Stimulated activated CD4-positive, alpha-beta T cell treated with anti-CD3 and anti-CD28 coated beads, Interleukin-12 subunit alpha, Interleukin-12 subunit beta, amount 100 ng/mL, for 4 hours (primary cell): ENCODE measurements at regions not wholly inside any gene's neighbourhood (a gene's known extent, or its start where the extent isn't known, plus 50 kb on each side); places are given as distances from the start of the nearest gene placed in this dataset.
"Not testable (repeated sequence)": the region's sequence is repeated elsewhere in the genome, so short reads cannot be mapped to it uniquely, and the experiment has no call there.

Experiments used
- DNase-seq: peaks from one replicate; pipeline ENCODE4 v3.0.0-alpha.2; 2020

DNA sequence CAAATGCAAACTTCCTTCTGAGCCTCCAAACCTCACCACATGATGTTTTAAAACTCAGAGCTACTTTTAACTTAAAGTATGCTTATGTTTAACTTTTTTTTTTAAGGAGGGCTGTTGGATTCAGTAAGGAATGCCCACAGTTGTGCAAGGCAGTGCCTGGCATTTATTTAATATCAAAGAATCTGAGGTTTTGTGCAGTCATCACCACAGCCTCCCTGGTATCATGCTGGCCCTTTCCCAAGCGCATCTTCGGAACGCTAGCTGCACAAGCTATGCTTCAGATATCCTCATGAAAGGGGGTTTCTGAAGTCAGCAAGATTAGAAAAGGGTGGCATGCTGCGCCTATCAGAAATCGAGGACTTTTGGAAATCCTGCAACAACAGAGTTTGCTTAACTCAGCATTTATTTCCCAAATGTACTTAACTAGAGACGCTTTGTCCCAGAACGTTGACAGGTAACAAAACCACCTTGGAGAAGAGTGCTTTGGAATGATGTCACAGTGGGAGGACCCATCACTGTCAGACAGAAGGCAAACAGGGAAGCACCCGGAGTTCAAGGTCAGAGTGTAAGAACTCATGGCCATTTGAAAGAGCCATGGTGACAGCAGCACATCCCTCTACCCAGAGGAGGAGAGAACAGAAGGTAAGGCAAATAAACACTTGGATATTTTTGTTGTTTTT, 120.2 kb upstream of the IGF1R start:
- no peak for DNase-seq

DNA sequence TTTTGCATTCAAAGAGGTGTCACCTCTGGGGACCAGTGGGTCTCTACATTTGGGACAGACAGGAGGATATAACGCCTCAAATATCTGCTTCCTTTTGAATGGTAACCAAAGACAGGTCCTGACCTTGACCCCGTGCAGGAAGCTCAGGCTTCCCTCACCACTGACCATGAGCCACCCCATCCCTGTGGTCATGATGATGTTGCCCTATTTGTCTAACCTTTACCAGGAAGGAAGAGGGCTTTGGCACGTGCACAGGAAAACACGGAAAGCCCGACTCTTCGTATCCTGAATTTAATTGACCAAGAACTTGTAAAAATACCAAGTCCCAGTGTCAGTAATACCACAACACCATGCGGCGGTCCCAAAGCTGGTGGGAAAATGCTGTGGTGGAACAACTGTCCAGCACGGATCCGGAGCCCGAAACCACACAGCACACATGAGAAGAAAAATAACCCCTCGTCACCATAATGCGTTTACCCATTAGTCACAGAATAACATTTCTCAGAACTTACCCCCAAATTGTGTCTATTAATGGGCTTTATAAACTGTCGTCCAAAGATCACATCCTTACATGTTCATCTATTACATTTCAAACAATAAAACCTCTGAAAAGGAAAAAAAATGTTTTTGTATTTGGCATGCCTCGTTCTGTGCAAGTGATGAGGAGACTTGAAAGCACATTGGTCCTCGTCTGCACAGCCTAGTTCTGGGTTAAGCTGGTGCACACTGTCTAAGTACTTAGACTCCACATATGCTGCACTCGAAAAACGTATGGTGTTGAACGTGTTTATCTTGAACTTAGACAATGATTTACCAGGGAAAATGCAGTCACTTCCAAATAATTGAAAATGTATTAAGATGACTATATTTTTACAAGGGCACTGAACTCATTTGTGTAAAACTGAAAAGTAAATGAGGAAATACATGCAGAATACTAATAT, 118.9 kb upstream of the IGF1R start:
- DNase-seq: no peak

DNA sequence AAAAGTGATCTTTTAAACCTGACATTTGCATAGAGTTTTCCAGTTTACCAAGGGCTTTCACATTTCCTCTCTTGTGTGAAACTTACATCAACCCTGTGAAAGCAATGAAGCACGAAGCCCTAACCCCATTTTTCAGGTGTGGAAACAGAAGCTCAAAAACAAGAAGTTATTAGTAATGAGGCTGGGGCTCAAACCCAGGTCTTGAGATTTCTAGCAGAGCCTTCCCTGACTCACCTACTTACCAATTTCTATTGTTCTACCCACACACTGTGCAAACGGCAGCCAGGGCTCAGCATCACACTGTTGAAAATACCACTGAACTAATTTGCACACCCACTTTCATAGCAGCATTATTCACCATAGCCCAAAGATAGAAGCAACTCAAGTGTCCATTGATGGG, 117.8 kb upstream of the IGF1R start:
- DNase-seq: no peak

GRCh38 chr15:98532063-98532462, 116.3 kb upstream of the IGF1R start:
- DNase-seq: no peak

GRCh38 chr15:98536976-98537375, 111.4 kb upstream of the IGF1R start:
- no peak for DNase-seq

- DNase-seq: no peak
These were observed 110.8 kb upstream of the IGF1R start for GRCh38 chr15:98537516-98538060.

DNA sequence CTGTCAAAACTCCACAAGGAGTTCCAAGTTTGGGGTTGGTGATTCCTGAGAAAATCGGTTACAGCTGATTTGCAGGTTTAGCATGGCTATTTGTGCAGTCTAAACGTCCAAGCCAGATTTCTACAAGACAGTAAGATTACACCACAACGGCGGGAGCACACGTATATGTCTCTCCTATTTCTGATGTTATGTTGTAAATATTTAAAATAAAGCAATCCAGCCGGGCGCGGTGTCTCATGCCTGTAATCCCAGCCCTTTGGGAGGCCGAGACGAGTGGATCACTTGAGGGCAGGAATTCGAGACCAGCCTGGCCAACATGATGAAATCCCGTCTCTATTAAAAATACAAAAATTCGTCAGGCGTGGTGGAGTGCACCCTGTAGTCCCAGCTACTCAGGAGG, 106.8 kb upstream of the IGF1R start:
- no peak for DNase-seq

DNA sequence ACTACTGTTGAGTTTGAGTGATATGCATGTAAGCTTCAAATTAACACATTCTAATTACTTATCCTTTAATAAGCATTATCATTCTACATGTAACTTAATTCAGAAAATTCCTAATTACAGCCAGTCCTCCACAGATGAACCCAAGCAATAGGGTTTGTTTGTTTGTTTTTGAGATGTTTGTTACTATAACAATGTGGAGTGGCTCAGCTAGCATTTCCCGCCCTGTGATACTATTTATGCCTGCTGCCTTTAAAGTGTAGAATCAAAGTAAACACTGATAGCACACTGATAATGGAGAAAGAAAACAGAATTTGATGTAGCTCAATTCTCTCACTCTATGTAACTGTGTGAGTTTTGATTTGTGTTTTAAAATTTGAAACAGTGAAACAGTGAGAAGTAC, 105.1 kb upstream of the IGF1R start:
- DNase-seq: no peak

DNA sequence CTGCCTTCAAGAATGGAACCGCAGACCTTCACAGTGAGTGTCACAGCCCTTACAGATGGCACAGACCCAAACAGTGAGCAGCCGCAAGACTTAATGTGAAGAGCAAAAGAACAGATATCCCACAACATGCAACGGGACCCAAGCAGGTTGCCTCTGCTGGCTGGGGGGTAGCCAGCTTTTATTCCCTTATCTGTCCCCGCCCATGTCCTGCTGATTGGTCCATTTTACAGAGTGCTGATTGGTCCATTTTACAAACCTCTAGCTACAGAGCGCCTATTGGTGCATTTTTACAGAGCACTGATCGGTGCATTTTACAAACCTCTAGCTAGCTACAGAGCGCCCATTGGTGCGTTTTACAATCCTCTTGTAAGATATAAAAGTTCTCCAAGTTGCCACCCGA, 102.0 kb upstream of the IGF1R start:
- DNase-seq: no peak

DNA sequence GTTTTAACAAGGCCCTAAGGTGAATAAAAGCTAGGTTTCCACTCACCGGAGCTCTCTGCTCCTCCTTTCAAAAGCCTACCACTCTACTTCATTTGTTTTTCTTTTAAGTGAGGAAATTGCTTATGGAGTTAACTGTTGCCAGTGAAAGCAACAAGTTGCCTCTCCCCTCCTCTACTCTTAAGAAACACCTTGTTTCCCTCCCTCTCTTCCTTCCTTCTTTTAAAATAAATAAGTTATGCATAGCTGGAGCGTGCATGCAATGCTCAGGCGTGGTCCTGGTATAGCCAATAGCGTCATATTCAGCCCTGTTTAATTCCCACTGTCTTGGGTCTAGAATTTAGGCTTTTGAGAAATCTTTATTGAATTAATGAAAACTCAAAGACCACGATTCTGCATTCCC, 101.1 kb upstream of the IGF1R start:
- DNase-seq: no peak

DNA sequence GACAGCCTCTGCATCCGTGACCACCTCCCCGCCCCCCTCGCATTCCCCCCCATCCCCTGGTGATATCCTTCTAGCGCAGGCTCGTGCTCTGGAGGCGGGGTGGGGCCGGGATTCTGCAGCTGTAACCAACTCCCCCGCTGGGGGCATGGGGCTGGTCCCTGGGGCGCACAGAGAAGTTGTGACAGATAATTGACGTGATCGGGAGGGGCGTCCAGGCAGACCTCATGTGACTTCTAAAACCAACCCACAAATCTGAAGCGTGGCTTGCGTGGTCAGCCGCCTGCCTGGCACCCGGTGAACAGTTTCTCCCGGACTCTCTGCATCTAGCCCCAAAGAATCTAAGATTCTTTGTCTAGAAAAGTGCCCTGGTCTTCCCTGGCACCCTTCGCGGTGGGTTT, 100.6 kb upstream of the IGF1R start:
- DNase-seq: peak; percentile 2

DNA sequence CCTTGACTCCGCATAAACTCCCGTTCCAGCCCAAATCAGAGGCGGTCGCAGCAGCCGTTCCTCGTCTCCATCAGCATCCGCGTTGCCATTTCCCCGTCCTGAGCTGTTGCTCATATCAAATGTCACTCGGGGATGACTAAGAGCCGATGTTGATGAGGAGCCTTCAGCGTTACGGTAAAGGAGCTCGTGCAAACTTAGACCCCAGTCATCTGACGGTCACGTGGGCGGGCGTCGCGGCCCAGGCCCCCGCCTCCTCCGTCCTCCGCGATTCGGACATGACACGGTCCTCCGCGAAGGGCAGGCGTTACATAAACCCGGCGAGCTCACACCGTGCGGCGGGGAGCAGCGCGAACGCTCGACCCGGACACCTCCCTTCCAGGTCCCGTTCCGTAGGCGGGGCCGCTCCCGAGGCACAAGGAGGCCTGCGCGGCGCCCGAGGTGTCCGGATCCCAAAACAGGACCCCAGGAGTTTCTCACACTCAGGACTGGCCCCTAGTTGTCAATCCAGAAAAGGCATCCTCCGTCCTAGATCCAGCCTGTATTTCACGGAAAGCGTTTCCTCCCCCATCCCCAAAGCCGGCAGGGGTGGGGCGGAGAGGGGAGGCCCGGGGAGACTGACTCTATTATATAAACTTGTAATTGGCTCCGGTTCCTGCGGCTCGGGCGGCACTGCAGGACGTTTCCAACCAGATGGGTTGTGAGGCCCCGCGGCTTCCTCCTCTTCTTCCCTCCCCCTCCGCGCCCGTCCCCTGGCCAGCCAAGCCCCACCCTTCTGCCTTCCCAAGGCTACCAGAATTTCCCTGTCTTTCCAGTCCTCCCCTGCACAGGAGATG, 100.0 kb upstream of the IGF1R start:
- DNase-seq: peak; percentile 45

DNA sequence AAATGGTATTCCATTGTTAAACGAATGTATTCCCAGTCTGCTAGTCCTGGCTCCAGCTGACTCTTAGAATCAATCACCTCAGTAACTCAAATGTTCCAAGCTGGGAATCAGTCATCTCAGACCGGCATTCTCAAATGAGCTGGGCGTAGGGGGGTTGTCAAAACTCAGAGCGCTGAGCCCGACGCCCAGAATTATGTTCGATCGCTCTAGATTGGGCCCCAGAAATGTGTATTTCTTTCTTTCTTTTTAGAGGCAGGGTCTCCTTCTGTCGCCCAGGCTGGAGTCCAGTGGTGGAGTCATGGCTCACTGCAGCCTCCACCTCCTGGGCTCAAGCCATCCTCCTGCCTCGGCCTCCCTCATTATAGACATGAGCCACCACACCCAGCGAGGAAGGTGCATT, 99.3 kb upstream of the IGF1R start:
- DNase-seq: no peak

GRCh38 chr15:98549741-98550140, 98.6 kb upstream of the IGF1R start:
- DNase-seq: no peak

DNA sequence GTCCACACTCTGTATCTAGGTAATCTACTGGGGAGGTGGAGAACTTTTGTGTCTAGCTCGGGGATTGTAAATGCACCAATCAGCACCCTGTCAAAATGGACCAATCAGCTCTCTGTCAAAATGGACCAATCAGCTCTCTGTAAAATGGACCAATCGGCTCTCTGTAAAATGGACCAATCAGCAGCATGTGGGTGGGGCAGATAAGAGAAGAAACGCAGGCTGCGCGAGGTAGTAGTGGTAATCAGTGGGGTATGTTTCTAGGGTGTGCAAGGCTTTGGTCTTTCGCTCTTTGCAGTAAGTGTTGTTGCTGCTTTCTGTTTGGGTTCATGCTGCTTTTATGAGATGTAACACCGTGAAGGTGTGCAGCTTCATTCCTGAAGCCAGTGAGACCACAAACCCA, 98.0 kb upstream of the IGF1R start:
- not testable (repeated sequence) for DNase-seq

DNA sequence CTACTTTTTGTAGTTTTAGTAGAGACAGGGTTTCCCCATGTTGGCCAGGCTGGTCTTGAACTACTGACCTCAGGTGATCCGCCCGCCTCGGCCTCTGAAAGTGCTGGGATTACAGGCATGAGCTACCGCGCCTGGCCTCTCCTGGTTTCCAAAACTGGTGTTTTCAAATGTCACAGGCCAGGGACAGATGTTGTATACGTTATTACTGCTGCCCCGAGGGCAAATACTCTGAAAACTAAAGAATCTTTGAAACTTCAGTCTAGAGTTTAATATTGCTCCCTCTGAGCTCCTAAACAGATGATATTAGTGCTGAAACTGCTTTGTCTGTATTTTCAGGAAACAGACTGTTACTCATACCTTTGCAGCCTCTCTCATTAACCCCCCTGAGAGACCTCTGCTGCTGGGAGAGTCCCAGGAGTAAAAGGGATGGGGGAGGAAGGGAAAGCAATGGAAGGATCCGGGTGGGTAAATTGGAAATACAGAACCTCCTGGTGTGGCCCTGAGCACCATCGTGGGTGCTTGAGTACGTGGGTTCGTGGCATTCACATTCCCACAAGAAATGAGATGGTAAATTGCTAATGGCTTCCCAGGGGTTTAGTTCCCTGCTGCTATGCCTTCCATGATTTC, 96.3 kb upstream of the IGF1R start:
- DNase-seq: no peak

GRCh38 chr15:98554272-98555172, 93.8 kb upstream of the IGF1R start:
- no peak for DNase-seq

DNA sequence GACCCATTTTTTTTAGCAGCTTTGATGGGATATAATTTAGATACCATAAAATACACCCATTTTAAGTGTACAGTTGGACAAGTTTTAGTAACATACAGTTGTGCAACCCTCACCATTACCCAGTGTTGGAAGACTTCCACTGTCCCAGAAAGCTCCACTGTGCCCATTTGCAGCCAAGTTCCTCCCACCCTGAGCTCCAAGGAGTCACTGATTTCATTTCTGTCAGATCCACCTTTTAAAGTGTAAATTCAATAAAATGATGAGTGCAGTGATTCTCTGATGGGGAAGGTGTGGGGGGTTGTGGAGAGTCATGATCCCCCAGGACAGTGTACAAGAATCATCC, 93.2 kb upstream of the IGF1R start:
- no peak for DNase-seq

DNA sequence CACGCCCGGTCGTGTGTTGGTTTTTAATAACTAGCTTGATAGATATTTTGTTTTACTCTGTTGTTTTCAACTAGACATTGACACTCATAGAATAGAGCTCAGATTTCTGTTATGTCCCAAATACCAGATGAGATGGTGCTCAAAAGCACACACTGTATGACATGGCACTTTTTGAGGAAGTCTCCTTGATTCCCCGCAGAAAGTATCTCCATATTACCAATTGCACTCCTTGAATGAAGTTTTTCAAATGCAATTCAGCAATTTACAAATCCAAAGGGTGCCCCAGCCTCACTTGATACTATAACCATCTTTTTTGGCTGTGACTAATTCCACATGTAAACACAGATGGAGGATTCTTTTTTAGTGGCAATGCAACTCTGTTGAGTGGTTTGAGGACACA, 92.0 kb upstream of the IGF1R start:
- no peak for DNase-seq

- no peak for DNase-seq
These were observed 88.0 kb upstream of the IGF1R start for GRCh38 chr15:98560338-98560737.

DNA sequence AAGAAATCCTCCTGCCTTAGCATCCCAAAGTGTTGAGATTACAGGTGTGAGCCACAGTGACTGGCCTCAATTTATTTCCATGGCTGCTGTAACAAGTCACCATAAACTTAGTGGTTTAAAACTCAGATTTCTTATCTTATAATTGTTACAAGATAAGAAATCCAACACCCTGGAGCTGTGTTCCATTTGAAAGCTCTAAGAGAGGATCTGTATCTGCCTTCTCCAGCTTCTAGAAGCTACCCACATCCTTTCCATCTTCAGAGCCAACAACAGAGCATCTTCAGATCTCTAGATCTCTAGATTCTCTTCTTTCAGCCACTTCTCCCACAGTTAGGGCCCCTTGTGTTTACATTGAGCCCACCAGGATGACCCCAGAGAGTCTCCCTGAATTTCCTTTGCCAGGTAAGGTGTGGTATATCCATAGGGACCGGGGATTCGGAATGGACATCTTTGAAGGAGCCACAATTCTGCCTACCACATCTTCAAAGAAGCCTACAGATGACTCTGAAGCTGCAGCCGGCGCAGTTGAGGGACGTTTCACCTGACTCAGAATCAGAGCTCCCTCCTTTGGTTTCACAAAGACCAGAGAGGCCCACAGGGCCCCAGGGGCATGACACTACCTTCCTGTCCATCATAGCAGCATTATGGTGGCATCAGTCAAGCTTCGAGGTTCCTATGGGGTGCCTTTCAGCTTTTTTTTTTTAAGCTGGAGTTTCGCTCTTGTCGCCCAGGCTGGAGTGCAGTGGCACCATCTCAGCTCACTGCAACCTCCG, 87.0 kb upstream of the IGF1R start:
- no peak for DNase-seq
